ENCODE measurements at regions not wholly inside any gene's neighbourhood (a gene's known extent, or its start where the extent isn't known, plus 50 kb on each side); places are given as distances from the start of the nearest gene placed in this dataset.
A peak's percentile ranks its signal among the peaks of the same experiment; 100 is the strongest.

- no peaks in the 10 kb centered on the region for H3K9me3 ChIP-seq (ENCODE audit: low read depth)
- H3K4me2 ChIP-seq: no peak overlapping the region
- WGBS (ENCODE audit: low lambda C conversion rate, missing lambda C conversion rate): 26% methylated on average over 1 of the region's 1 CpG
- no peaks in the 10 kb centered on the region for H3K9me2 ChIP-seq (replicated peaks; ENCODE audit: insufficient read depth)
- H3K79me2 ChIP-seq: no peaks in the 10 kb centered on the region
- TF ChIP-seq EZH2 (IDR thresholded peaks at IDR 0.05; ENCODE audit: borderline replicate concordance): no peak
- no peaks in the 10 kb centered on the region for H3K4me1 ChIP-seq (ENCODE audit: insufficient read depth)
- no peaks in the 10 kb centered on the region for H3K27me3 ChIP-seq
- no peak for DNase-seq (ENCODE audit: low spot score)
- H4K20me1 ChIP-seq (ENCODE audit: insufficient read depth, poor library complexity, severe bottlenecking): no peaks in the 10 kb centered on the region
- H2AFZ ChIP-seq: no peak overlapping the region
- H3K27ac ChIP-seq: no peak overlapping the region
- H3K36me3 ChIP-seq (replicated peaks; ENCODE audit: insufficient read depth, low read depth): no peaks in the 10 kb centered on the region
- no peak overlapping the region for H3K4me3 ChIP-seq
Observed at GRCh38 chr7:4549681-4550080, 132.4 kb upstream of the FOXK1 start.

DNA sequence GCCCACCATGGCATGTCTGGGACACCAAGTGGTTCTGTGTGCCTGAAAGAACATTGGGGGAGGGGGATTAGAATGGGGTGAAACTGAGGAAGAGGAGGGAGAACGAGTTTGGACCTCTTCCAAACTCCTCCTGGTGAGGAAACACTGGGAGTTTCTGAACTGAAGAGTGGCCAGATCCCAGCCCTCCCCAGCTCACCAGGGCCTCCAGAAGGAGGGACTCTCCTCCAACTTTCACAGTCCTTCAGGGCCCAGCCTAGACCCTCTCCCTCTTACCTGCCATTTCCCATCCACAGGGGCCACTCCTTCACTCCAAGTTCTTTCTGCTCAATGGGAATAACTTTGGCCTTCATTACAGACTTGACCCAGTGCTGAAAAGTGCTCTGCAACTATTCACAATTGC lies 132.0 kb upstream of the FOXK1 start:
- Histone ChIP-seq H3K27me3 (no peaks in the 10 kb centered on the region), H2AFZ (no peak overlapping the region), H3K27ac (no peak overlapping the region), H3K4me3 (no peak overlapping the region), H3K9me2 (replicated peaks; ENCODE audit: insufficient read depth) (no peaks in the 10 kb centered on the region), H4K20me1 (ENCODE audit: insufficient read depth, poor library complexity, severe bottlenecking) (no peaks in the 10 kb centered on the region), H3K79me2 (no peaks in the 10 kb centered on the region), H3K9me3 (ENCODE audit: low read depth) (no peaks in the 10 kb centered on the region), H3K36me3 (replicated peaks; ENCODE audit: insufficient read depth, low read depth) (no peaks in the 10 kb centered on the region), H3K4me2 (no peak overlapping the region), H3K4me1 (ENCODE audit: insufficient read depth) (no peaks in the 10 kb centered on the region)
- TF ChIP-seq CTCF (IDR thresholded peaks at IDR 0.05; ENCODE audit: poor library complexity) (no peak), EZH2phosphoT487 (IDR thresholded peaks at IDR 0.05; ENCODE audit: low read depth, severe bottlenecking, unreplicated experiment) (no peak), EZH2 (IDR thresholded peaks at IDR 0.05; ENCODE audit: borderline replicate concordance) (no peak)
- DNase-seq (ENCODE audit: low spot score): no peak
- WGBS (ENCODE audit: low lambda C conversion rate, missing lambda C conversion rate): 71% methylated on average over 1 of the region's 1 CpG

DNA sequence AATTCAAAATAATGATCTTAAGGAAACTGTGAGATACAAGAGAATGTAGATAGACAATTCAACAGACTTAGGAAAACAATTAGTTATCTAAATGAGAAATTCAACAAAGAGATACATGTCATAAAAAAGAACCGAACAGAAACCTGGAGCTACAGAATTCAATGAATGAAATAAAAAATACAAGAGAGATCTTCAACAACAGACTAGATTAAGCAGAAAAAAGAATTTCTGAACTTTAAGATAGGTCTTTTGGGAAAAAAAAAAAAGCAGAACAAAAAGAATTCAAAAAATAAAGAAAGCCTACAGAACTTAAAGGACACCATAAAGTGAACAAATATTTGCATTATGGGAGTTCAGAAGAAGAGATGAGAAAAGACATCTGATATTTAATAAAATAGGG lies 129.1 kb upstream of the FOXK1 start:
- H3K4me3 ChIP-seq: no peak overlapping the region
- H2AFZ ChIP-seq: no peak overlapping the region
- no peaks in the 10 kb centered on the region for H3K4me1 ChIP-seq (ENCODE audit: insufficient read depth)
- H3K79me2 ChIP-seq: no peaks in the 10 kb centered on the region
- H3K36me3 ChIP-seq (replicated peaks; ENCODE audit: insufficient read depth, low read depth): no peaks in the 10 kb centered on the region
- H3K9me3 ChIP-seq (ENCODE audit: low read depth): no peaks in the 10 kb centered on the region
- H4K20me1 ChIP-seq (ENCODE audit: insufficient read depth, poor library complexity, severe bottlenecking): no peaks in the 10 kb centered on the region
- no peak for DNase-seq (ENCODE audit: low spot score)
- no peak overlapping the region for H3K4me2 ChIP-seq
- no peaks in the 10 kb centered on the region for H3K27me3 ChIP-seq
- WGBS (ENCODE audit: low lambda C conversion rate, missing lambda C conversion rate): 94% methylated on average over 1 of the region's 1 CpG
- H3K9me2 ChIP-seq (replicated peaks; ENCODE audit: insufficient read depth): no peaks in the 10 kb centered on the region
- TF ChIP-seq EZH2phosphoT487 (IDR thresholded peaks at IDR 0.05; ENCODE audit: low read depth, severe bottlenecking, unreplicated experiment): no peak
- no peak for TF ChIP-seq CTCF (IDR thresholded peaks at IDR 0.05; ENCODE audit: poor library complexity)
- TF ChIP-seq EZH2 (IDR thresholded peaks at IDR 0.05; ENCODE audit: borderline replicate concordance): no peak
- no peak overlapping the region for H3K27ac ChIP-seq

DNA sequence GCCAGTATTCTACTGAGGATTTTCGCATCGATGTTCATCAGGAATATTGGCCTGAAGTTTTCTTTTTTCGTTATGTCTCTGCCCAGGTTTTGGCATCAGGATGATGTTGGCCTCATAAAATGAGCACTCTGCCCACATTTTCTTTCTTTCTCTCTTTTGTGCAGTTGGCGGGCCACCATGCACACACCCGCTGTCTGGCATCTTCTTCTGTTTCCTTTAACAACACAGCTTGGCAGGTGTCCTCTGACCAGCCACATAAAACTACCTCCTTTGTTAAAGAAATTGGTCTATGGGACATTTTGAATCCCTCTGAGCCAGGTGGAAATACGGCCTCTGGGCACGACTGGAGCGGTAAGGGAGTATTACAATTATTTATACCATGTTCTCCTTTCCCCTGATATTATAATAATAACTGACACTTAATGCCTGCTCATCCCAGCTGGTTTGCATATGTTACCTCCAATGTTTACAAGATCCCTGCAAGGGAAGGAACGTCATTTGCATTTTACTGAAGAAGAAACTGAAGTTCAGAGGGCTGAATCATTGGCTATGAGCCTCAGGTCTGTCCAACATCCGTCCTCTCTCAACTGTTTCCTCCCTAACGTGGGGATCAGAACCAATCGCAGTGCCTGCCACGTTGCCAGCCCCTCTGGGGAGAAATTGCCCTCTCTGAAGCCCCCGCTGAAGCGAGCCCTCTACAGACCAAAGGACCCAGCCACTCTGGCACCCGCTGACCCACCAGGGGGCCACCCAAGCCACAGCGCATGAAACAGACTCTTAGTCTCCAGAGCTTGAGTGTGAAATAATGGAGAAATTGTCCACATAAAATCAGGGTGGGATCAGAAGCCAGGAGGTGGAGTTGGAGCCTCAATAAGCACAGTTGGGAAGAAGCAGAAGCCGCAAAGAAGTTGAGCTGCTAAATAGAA lies 125.0 kb upstream of the FOXK1 start:
- Histone ChIP-seq H3K27me3 (no peaks in the 10 kb centered on the region), H3K4me3 (no peak overlapping the region), H3K9me2 (replicated peaks; ENCODE audit: insufficient read depth) (no peaks in the 10 kb centered on the region), H3K79me2 (no peaks in the 10 kb centered on the region), H3K36me3 (replicated peaks; ENCODE audit: insufficient read depth, low read depth) (no peaks in the 10 kb centered on the region), H3K9me3 (ENCODE audit: low read depth) (no peaks in the 10 kb centered on the region), H2AFZ (no peak overlapping the region), H3K4me2 (no peak overlapping the region), H3K4me1 (ENCODE audit: insufficient read depth) (no peaks in the 10 kb centered on the region), H3K27ac (peak overlapping the region; percentile 37), H4K20me1 (ENCODE audit: insufficient read depth, poor library complexity, severe bottlenecking) (no peaks in the 10 kb centered on the region)
- TF ChIP-seq EZH2 (IDR thresholded peaks at IDR 0.05; ENCODE audit: borderline replicate concordance) (no peak), CTCF (IDR thresholded peaks at IDR 0.05; ENCODE audit: poor library complexity) (no peak)
- DNase-seq (ENCODE audit: low spot score): no peak
- WGBS (ENCODE audit: low lambda C conversion rate, missing lambda C conversion rate): 75% methylated on average over 18 of the region's 18 CpGs
